GM12864 (cell line): ENCODE measurements at regions not wholly inside any gene's neighbourhood (a gene's known extent, or its start where the extent isn't known, plus 50 kb on each side); places are given as distances from the start of the nearest gene placed in this dataset.

Experiments
- DNase-seq: peaks from one replicate; pipeline ENCODE4 v3.0.0-alpha.2; 2011; ENCODE audit warnings: low read depth
- H3K4me3 ChIP-seq: 2 replicates; pipeline ENCODE4 v1.5.1; 2011; ENCODE audit warnings: mild to moderate bottlenecking, low read depth, low read length, control low read depth
- TF ChIP-seq, protein P1 (sequence below): IDR thresholded peaks from 2 replicates; pipeline ENCODE4 v1.5.1; 2011; ENCODE audit warnings: low read depth, mild to moderate bottlenecking, moderate library complexity, low read length, control low read depth, inconsistent platforms; ENCODE audit errors: missing control alignments

DNA sequence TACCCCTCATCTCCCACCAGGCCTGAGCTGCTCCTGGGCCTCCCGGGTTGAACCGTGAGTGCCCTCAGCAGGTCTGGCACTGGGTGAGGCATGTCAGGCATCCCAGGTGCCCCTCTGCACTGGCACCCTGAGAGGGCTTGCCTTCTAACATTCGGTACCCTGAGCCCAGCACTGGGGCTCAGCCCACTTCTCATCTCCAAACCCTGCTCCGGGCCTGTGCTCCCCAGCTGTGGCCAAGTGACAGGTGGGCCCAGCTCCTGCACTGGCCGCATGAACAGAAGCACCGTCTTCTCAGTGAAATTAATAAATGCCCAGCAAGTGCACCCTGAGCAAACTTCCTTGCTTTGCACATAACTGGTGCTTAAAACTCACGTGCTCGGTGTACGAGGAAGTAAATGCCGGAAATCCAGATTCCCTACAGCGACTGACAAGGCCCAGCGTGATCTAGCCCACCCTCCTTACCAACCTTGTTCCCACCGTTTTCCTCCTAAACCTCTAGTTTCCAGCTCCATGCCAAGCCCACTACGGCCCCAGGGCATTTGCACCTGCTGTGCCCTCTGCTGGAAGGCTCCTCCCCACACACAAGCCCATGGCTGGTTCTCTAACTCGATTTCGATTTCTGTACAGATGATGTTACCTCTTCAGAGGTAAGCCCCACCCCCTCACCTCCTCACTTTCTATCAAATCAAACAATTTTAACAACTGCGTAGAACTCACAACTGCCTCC is 115.2 kb upstream of the NCOR2 start:
- no peak for DNase-seq
- TF ChIP-seq, protein P1, sequence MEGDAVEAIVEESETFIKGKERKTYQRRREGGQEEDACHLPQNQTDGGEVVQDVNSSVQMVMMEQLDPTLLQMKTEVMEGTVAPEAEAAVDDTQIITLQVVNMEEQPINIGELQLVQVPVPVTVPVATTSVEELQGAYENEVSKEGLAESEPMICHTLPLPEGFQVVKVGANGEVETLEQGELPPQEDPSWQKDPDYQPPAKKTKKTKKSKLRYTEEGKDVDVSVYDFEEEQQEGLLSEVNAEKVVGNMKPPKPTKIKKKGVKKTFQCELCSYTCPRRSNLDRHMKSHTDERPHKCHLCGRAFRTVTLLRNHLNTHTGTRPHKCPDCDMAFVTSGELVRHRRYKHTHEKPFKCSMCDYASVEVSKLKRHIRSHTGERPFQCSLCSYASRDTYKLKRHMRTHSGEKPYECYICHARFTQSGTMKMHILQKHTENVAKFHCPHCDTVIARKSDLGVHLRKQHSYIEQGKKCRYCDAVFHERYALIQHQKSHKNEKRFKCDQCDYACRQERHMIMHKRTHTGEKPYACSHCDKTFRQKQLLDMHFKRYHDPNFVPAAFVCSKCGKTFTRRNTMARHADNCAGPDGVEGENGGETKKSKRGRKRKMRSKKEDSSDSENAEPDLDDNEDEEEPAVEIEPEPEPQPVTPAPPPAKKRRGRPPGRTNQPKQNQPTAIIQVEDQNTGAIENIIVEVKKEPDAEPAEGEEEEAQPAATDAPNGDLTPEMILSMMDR = no peak
- no peak overlapping the region for H3K4me3 ChIP-seq

DNA sequence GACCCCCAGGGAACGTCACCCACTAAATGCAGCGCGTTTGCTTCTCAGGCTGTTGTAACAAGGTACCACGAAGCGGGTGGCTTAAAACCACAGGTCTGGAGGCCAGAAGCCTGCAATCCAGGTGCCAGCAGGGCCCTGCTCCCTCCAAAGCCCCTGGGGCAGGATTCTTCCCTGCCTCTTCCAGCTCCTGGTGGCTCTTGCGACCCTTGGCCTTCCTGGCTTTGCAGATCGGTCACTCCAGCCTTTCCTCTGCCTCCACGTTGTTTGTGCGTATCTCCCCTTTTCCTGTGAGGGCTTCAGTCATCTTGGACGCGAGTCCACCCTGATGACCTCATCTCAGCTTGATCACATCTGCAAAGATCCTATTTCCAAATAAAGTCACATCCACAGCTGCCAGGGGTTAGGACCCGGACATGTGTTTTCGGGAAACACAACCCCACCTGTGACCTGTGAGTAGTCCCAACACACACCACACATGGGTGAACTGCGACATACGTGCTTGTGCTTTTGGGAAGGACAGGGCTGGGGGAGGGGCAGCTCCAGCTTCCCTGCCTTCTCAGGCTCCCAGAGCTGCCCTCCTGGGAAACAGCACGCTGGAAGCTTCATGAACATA is 114.5 kb upstream of the NCOR2 start:
- no peak for DNase-seq
- no peak overlapping the region for H3K4me3 ChIP-seq
- TF ChIP-seq, protein P1 = no peak

DNA sequence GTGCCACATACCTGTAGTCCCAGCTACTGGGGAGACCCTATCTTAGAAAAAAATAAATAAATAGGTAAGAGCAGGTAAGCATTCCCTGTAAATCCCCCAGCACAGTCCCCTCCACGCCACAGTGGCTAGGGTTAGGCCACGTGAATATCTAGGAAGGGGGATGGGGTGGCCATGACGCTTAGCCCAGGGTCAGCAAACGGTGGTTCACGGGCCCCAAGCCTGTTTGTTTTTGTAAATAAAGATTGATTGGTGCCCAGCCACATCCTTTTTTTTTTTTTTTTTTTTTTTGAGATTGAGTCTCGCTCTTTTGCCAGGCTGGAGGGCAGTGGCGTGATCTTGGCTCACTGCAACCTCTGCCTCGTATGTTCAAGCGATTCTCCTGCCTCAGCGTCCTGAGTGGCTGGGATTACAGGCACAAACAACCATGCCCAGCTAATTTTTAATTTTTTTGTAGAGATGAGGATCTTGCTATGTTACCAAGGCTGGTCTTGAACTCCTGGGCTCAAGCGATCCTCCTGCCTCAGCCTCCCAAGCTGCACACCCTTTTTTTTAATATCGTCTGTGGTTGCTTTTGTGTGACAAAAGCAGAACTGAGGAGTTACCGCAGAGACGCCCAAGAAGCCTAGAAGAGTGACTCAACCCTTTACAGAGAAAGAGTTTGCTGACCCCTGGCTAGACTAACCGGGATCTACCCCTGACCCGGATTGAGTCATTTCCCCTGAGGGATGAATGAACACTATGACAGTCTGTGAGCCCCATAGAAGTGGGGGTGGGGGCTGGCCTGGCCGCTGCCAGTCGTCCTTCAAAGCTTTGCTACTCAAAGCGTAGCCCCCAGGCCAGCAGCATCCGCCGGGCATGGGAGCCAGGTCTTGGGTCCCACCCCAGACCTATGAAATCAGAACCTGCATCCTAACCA is 113.7 kb upstream of the NCOR2 start:
- TF ChIP-seq, protein P1 = peak; percentile 13
- DNase-seq = peak; percentile 41
- no peak overlapping the region for H3K4me3 ChIP-seq

DNA sequence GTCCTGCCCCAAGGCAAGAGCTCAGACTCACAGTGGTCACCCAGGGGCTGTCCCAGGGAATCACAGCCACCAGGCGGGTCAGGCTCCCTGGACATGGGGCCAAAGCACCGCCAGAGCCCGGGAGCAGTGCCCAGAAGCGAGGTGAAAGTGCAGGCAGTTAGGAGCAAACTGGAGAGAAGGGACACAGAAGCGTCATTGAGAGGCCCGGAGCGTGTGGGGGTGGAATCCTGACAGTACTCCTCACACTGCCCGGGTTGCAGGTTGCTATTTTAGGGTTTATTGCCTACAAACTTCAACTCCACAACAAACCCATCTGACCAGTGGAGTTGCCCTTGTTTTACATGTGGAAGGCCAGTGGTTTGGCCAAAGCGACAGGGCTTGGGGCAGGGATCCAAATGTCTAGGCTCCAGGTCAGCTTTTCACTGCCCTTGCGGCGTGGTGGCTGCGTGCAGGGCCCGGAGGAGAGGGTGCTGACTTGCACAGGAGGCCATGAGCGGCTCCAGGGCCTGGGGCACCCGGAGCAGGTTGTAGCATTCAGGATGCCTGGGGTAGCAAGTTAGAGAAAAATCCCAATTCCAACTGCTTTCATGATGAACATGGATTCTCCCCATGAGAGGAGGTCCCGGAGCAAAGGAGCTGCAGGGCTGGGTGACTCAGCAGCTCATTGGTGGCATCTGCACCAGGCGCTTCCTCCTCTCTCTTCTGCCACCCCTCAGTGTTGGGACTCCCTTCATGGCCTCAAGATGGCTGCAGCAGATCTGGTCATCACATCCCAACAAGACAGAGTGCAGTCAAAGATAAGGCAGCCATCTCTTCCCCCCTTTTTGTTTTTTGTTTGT is 112.3 kb upstream of the NCOR2 start:
- H3K4me3 ChIP-seq = no peak overlapping the region
- no peak for DNase-seq
- TF ChIP-seq, protein P1 = no peak

DNA sequence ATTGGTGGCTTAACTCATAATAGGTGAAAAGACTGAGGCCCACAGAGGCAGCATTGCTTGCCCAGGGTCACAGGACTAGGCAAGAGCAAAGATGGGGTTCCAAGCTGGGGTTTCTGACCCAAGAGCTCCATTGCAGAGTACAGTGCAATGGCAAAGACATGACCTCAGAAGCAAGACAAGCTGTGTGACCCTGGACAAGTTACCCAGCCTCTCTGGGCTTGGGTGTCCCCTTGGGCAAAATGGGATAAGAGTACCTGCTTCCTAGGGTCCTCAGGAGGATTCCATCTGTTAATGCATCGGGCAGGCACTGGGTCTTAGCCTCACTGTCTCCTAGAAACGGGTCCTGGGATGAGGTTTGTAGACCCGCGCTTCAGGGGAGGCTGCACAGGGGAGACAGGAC is 111.6 kb upstream of the NCOR2 start:
- no peak overlapping the region for H3K4me3 ChIP-seq
- DNase-seq = no peak
- TF ChIP-seq, protein P1 = no peak

DNA sequence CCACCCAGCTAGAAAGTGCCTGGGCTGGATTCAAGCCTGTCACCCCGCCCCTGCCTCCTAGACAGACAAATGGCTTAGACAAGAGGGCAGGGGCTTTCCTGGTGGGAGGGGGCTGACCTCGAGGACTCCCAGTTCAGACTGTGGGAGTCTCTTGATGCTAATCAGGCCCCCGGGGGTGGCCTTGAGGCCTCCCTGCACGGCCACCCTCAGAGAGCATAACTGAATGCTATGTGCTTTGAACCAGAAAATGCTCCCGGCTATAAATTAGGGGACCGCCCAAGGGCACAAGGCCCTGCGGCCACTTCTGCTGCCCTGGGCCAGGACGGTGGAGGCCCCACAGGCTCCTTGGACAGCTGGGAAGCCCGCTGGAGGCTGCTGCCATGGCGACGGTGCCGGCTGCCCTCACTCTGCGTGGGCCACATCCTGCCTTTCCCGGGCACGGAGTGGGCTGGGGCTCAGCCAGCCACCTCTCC is 111.0 kb upstream of the NCOR2 start:
- H3K4me3 ChIP-seq = no peak overlapping the region
- TF ChIP-seq, protein P1 = no peak
- DNase-seq = no peak
